ENCODE measurements at regions not wholly inside any gene's neighbourhood (a gene's known extent, or its start where the extent isn't known, plus 50 kb on each side); places are given as distances from the start of the nearest gene placed in this dataset.
"Not testable (repeated sequence)": the region's sequence is repeated elsewhere in the genome, so short reads cannot be mapped to it uniquely, and the experiment has no call there.

DNA sequence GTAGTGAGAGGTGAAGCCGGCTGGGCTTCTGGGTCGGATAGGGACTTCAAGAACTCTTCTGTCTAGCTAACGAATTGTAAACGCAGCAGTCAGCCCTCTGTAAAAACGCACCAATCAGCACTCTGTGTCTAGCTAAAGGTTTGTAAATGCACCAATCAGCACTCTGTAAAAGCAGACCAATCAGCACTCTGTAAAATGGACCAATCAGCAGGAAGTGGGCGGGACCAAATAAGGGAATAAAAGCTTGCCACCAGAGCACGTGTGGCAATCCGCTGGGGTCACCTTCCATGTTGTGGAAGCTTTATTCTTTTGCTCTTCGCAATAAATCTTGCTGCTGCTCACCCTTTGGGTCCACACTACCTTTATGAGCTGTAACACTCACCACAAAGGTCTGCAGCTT is 267.9 kb downstream of the INHBA start:
- not testable (repeated sequence) for DNase-seq (ENCODE audit: low read depth in 2 of 2)

DNA sequence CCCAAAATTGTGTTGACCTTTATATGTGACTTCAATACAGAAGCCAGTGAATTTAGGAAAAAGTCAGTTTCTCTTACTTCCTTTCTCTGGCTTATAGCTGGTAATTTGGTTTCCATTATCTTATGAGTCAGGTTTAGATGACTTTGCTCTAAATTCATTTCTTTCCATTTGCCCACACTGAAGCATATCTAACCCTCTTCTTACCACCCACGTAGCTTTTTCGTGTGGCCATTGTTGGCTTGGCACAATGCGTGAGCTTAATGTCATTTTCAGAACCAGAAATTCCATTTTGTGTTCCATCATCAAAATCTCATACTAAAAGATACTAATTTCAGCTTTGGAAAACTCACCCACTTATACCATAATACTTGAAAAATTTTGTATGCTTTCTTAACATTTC is 271.2 kb downstream of the INHBA start:
- DNase-seq (ENCODE audit: low read depth in 2 of 2) = no peak

DNA sequence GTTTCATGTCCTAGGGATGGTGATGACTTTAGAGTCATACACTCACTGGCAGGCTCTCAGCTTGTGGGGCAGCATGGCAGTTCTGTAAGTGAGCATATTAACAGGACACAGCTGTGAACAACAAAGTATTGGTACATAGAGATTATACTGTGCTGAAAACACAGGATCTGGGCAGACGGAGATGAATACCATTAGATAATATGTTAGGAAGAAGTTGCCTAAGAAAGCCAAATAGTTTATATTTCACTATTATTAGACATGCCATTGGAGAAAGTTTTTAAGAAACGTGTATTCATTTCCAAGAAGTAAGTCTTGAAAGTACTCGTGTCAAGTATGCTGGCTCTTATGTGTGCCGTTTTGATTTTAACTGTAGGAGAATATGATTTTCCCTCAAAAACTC is 274.5 kb downstream of the INHBA start:
- no peak for DNase-seq (ENCODE audit: low read depth in 2 of 2)

DNA sequence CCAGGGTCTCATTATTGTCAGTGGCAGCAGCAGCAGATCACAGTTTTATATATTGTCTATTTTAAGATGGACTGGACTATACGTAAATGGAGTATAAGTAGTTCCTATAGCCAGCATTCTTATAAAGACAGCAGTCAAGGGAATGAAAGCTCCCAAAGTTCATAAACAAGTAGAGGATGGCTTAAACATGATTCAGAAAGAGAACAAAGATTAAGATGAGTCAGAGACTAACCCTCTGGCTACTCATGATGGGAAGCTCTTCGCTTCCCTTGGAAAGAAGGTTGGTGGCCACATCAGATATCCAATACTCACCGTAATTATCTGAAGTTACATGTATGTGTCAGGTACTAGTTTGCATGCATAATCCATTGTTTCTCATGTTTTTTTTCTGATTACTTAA is 277.0 kb downstream of the INHBA start:
- peak; percentile 36 to 47 for DNase-seq (ENCODE audit: low read depth in 2 of 2)

DNA sequence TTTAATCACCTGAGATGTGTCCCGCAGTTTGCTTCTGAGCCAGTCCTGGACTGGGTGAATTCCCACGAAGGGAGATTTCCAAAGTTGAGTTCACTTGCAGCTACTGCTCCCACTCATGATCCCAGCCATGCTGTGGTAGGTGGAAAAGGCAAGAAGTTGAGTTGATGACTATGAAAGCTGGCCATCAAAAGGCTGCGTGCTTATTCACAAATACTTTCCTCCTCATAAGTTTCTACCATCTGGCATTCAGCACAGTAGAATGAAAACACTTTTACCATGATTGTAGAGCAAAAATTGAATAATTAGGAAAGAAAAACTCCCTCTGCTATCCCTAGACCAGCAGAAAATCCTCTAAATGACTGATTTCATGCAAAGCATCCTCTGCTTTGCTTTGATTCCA is 281.8 kb downstream of the INHBA start:
- DNase-seq (ENCODE audit: low read depth in 2 of 2) = no peak

DNA sequence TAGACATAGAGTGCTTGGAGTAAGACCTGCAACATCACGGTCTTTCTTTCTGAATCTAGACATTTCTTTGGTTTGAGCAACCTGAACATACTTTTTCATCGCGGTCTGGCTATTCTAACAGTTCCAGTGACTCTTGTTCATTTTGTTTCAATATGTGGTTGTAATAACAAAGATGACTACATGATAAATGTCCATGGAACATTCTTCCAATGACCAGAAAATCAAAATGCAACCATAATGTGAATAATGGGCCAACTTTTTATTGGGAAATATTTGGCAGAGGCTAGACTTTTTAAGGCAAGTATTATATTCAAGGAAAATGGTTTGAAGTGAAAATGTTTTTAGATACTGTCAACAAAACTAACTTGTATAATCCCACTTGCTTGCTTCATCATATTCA is 282.5 kb downstream of the INHBA start:
- peak; percentile 26 to 35 for DNase-seq (ENCODE audit: low read depth in 2 of 2)

DNA sequence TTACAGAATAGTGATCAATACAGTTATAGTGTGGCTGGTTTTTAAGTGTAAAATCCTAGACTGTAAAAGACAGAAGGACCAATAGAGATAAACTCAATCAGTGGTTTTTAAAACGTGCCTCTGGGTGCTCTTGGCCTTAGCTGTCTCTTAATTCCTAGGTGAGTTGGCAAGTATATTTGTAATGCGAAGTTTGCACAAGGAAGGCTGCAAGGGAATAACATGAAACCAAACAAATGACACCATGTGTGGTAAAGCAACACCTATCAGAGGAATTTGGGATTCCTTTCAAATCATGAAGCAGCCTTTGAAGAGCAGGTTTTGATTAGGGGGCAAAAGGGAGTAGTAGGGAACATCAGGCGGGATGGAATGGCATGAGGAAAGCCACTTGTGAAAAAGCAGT is 284.6 kb downstream of the INHBA start:
- DNase-seq (ENCODE audit: low read depth in 2 of 2) = no peak

DNA sequence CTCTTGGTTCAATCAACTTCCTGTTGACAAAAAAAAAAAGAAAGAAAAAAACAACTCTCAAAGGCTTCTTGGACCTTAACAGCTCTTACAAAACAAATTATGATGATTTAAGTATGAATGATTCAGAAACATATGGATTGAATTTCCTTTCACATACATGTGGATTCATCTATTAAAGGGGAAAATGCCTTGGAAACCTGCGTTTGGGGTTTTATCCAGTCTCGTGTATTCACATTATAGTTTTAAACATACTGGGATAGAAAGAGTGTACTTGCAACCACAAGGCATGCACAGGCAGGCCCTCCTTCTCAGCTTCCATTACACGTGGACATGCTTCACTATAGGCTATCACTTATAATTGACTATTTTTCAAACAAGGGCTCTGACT is 286.7 kb downstream of the INHBA start:
- DNase-seq (ENCODE audit: low read depth in 2 of 2) = peak; percentile 85 to 90

DNA sequence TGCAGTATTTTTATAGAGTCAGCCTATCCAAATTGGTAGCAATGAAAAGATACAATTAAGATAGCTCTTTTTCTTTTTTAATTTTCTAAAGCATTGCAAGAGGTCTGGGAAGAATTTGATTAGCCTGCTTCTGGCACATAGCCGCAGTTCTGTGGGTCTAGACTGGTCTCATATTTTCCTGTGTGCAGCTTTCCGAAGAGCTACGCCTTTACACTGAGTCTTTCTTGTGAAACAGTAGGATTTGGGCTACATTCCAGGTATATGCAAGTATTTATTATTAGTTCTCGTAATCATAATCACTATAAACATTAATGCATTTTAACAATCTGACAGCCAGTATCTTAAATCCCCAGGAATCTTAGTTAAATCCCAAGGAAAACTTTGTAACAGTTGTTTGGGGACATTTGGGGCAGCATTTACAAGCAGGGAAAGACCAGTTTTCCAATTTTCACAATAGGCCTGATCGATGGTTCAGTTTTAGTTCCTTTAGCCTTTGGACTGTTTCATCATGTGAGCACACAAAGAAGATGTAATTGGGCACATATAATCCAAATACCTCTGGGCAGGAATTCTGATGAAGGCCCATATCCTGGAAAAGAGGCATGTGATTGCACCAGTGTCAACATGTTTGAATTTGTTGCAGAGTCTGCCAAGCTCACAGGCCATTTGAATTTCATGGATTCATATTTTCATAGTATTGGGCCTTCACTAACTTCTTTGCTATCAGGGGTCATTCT is 287.3 kb downstream of the INHBA start:
- DNase-seq (ENCODE audit: low read depth in 2 of 2) = peak; percentile 41 to 44

DNA sequence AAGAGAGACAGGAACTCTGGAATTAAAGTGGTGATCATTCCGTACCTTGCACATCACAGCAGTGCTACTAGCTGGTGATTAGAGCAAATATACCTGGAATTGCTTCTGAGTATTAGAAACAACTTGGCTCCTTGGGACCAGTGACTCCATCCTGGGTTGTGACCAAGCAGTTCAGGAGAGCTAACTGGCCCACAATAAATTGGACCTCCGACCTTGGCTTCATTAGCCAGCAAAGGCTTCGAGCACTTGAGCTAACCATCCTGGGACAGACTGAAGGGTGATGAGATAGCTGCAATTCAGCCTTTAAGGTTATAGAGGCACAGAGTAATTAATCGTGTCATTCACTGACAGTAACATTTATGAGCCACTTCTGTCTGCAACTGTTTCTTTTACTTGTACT is 287.8 kb downstream of the INHBA start:
- no peak for DNase-seq (ENCODE audit: low read depth in 2 of 2)

DNA sequence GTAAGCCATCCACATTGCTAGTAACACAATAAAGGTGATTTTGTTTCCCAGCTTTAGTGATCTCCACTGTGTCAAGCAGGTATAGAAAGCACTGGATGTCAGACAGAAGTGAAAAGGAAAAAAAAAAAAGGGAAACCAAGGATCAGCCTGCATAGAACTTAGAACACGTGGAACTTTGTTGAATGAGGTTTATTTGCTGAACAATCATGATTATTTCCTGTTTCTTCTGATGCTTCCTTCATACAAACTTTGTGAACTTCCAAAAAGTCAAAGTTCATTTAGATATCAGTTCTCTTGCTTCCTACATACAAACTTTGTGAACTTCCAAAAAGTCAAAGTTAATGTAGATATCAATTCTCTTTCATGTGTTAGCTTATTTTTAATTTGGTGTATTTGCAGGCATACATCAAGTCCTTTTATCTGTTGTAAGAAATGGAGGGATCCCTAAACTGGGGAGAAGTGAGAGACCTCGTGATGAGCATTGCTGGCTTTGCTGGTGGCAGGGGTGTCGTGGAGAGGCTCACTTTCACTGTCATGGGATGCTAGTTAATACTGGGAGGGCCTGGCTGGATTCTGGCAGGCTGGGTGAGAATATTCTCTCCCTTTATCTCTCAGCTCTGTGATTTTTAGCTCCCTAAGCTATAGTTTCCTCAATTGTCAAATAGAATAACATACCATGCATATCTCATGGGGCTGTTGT is 298.4 kb downstream of the INHBA start:
- DNase-seq (ENCODE audit: low read depth in 2 of 2) = no peak

DNA sequence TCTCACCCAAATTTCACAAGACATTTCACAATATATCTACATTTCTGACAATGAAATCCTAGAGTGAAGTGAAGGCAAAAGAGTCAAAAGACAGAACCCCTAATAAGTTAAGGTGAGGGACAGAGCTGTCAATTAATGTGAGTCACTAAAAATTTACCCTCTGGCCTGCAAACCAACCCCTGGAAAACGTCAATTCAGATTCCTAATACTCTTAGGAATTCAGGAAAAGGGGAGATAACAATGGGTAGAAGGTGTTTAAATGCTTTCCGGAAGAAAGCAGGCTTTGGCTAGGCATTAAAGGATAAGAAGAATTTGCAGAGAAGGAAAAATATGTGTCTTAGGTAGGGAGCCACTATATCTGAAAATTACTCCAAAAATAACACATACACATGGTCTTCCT is 299.6 kb downstream of the INHBA start:
- no peak for DNase-seq (ENCODE audit: low read depth in 2 of 2)

DNA sequence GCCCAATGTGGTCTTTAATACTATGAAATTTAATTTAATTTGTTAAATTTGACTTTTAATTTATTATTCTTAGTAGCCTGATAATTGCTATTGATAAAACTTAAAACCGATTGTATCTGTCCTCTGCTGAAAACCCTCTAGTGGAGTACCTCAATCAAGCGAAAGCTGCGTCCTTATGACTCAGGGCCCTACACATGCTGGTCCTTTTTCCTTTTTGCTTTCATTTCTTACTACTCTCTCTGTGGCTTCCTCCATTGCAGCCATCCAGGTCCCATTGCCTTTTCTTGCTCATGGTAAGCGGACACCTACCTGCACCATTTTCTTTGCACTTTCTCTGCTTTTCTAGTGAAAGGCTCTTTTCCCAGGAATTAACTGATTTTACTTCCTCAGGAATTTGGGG is 301.1 kb downstream of the INHBA start:
- no peak for DNase-seq (ENCODE audit: low read depth in 2 of 2)

DNA sequence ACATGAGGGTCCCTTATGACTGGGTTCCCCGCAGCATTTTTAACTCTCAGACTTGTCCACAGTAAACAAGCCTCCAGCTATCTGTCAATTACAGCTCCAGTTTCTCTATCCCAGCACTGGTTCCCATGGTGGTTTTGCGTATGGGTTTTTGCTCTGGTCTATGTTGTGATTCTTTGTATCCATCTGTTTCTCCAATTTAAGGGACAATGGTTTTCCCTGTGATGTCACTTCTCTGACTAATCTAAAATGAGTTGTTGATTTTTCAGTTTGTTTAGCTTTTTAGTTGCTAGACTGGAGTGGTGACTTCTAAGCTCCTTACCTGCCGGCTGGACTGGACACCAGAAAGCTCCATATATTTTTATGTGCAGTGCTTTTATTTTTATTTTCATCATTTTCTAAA is 303.7 kb downstream of the INHBA start:
- no peak for DNase-seq (ENCODE audit: low read depth in 2 of 2)

DNA sequence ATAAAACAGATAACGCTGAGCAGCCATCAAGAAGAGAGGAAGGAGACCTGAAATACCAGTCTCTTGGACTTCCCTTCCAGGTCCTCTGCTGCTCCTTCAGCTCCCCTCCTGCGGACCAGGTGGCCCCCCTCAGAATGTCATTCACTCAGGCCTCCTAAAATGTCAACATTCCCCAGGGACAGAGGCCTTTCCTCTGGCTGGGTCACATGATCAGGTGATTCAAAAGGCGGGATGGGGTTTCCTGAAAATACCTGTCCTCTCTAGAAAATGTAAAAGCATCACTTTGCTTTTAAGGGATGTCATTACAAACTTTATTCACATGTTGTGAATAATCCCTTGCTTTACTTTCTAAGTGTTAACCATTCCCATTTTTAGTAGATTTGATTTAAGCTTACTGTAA is 311.1 kb downstream of the INHBA start:
- no peak for DNase-seq (ENCODE audit: low read depth in 2 of 2)

DNA sequence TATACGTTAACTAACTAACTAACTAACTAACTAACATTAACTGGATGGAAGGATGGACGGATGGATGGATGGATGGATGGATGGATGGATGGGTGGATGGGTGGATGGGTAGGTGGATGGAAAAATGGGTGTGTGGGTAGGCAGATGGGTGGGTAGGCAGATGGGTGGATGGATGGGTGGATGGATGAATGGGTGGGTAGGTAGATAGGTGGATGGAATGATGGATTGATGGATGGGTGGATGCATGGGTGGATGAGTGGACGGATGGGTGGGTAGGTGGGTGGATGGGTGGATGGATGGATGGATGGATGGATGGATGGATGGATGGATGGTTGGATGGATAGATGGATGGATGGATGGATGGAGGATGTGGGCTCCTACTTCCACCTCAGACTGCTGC is 314.0 kb downstream of the INHBA start:
- DNase-seq (ENCODE audit: low read depth in 2 of 2) = not testable (repeated sequence)

DNA sequence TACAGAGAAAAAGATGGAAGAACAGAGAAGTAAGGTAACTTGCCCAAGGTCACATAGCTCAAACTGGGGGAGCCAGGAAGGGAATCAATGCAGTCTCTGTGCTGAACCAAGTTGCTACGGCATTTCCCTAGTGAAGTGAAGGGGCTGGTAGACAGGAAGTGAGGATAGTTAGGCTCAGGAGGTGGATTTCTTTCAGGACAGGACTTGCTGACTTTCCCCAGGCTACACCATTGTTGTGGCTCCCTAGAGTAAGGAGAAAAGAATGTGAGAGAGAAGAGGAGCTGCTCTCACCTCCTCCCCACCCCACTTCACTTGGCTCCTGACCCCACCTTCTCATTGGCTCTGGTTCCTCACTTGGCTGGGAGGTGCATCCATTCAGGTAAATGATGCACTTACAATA is 316.9 kb downstream of the INHBA start:
- DNase-seq (ENCODE audit: low read depth in 2 of 2) = no peak

DNA sequence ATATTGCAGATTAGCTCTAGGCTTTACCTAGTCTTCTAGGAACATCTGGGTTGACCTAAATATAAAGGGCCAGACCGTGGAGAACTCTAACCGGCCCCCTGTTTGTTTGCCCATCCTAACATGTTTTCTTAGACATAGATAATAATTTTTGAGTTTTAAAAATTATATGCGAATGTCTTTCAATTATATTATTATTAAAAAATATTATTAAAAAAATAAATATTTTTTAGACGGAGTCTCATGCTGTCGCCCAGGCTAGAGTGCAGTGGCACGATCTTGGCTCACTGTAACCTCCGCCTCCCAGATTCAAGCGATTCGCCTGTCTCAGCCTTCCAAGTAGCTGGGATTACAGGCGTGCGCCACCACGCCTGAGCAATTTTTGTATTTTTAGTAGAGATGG is 318.5 kb downstream of the INHBA start:
- no peak for DNase-seq (ENCODE audit: low read depth in 2 of 2)

DNA sequence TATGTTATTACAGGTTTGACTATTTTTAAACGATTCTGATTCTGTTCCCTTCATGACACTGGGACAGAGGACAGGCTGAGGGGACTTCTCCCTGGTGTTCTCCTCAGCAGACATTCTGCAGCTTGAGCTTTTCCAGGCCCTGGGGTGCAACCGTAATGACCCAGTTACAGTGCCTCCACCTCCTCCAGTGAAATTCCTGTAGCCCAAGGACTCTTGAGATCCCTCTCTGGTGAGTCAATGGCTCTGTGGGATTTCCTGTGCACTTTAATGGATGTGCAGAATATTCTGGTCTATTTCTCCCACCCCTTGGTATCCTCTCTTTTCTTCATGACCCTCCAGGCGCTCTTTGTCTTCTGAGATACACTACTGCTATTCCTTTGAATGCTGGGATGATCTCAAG is 319.3 kb downstream of the INHBA start:
- DNase-seq (ENCODE audit: low read depth in 2 of 2) = no peak

DNA sequence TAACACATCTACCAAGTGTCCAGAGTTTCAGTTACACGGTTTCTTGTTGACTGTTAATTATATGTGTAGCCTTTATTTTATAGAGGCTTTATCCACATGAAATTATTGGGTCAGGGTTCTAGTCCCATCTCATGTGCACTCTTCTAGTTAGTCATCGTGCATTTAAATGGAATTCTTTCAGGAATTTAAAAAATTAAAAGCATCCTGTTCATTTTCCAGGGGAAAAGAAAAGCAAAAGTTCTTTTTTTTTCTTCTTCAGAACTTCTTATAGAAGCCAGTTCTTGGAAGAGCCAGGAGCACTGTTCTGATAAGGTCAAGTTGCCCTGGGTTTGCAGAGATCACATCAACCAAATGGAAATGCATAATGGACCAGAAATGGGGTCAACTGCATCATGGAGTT is 324.7 kb downstream of the INHBA start:
- no peak for DNase-seq (ENCODE audit: low read depth in 2 of 2)

DNA sequence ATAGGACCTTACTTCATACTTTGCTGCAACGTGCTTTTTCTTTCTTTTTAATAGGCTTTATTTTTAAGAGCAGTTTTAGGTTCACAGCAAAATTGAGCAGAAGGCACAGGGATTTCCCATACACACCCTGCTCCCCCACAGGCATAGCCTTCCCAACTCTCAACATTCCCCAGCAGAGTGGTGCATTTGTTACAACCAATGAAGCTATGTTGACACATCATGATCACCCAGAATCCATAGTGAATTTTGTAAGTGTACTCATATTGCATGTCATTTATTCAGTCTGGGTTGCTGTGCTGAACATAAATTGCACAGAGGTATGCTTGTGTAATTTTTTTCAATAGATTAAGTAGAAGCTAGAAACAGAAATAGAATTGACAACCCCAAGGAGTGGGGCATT is 327.3 kb downstream of the INHBA start:
- DNase-seq (ENCODE audit: low read depth in 2 of 2) = no peak

DNA sequence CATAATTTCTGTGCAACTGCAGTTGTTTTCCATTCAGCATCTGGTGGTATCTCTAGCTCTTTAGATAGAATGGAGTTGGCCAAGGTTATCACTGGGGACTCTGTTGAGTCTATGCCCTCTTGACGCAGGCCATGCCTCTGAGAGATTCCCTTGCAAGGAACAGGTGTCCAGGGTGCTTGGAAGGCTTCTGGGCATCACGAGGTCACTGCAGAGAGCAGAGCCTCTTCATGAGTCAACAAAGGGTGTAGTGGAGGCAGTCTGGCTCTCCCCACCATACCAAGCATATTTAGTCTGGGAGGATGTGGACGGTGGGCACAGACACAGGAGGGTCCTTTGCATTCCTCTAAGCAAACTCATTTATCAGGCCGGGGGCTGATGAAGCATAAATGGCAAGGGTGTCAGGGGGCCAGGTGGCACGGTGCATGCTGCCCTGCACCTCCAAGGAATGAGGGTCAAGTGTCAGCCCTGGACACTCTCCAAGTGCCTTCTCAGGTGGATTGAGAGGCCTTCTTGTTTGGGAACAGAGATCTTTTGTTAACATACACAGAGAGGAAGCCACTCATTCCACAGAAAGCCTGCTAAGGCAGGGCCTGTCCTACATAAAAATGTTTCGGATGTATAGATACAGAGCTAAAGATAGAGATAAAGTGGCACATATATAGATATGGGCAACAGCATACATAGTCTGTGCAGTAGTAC is 328.6 kb downstream of the INHBA start:
- DNase-seq (ENCODE audit: low read depth in 2 of 2) = no peak

Measured in fibroblast of skin of left quadriceps (primary cell).